DOHH2 (cell line): ENCODE measurements at regions not wholly inside any gene's neighbourhood (a gene's known extent, or its start where the extent isn't known, plus 50 kb on each side); places are given as distances from the start of the nearest gene placed in this dataset.

Source experiments
- CTCF ChIP-seq: fragments of 200-600 bp; sonication (generic); IDR thresholded peaks from one replicate; pipeline ENCODE4 v1.5.1; 2014; ENCODE audit warnings: antibody characterized with exemption, mild to moderate bottlenecking, low read depth, low read length; ENCODE audit not compliant: poor library complexity, severe bottlenecking
- EZH2phosphoT487 ChIP-seq: fragments of 200-600 bp; sonication (generic); IDR thresholded peaks from 2 replicates; pipeline ENCODE4 v1.6.1; 2017; ENCODE audit warnings: borderline replicate concordance, mild to moderate bottlenecking, antibody characterized with exemption, low read length, moderate library complexity, mixed read lengths

GRCh38 chr7:136050462-136050847, 73.3 kb upstream of the MTPN start:
- TF ChIP-seq EZH2phosphoT487 (no peak), CTCF (no peak)
